AG10803 (cell line): ENCODE measurements at regions not wholly inside any gene's neighbourhood (a gene's known extent, or its start where the extent isn't known, plus 50 kb on each side); places are given as distances from the start of the nearest gene placed in this dataset.
"Not testable (repeated sequence)": the region's sequence is repeated elsewhere in the genome, so short reads cannot be mapped to it uniquely, and the experiment has no call there.

Experiments
- DNase-seq: peaks from one replicate; pipeline ENCODE4 v3.0.0; 2010; ENCODE audit warnings: low read depth
- H3K4me3 ChIP-seq: 2 replicates; pipeline ENCODE4 v1.5.1; 2011; ENCODE audit warnings: mild to moderate bottlenecking, low read length, control low read depth
- TF ChIP-seq, protein P1 (sequence below): conservative IDR thresholded peaks from 2 replicates; pipeline ENCODE4 v1.5.1; 2011; ENCODE audit warnings: mild to moderate bottlenecking, low read length, control low read depth, inconsistent platforms

DNA sequence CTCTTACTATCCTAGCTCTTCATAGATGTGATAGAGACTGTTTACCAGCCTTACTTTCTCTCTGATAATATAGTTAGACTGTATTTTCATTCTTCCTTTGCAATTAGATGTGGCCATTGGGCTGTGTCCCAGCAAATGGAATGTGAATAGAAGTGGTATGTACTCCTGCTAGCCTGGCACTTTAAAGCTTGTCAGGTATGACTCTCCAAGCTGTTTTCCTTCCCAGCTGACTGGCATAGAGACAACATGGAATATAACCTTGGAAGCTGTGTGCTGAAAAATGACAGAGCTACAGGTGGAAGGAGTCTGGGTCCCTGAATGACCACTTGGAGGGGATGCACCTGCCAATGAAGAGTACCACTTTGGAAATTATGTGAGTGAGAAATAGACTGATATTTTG is 116.2 kb downstream of the DIRAS2 start:
- no peak for DNase-seq
- TF ChIP-seq, protein P1, sequence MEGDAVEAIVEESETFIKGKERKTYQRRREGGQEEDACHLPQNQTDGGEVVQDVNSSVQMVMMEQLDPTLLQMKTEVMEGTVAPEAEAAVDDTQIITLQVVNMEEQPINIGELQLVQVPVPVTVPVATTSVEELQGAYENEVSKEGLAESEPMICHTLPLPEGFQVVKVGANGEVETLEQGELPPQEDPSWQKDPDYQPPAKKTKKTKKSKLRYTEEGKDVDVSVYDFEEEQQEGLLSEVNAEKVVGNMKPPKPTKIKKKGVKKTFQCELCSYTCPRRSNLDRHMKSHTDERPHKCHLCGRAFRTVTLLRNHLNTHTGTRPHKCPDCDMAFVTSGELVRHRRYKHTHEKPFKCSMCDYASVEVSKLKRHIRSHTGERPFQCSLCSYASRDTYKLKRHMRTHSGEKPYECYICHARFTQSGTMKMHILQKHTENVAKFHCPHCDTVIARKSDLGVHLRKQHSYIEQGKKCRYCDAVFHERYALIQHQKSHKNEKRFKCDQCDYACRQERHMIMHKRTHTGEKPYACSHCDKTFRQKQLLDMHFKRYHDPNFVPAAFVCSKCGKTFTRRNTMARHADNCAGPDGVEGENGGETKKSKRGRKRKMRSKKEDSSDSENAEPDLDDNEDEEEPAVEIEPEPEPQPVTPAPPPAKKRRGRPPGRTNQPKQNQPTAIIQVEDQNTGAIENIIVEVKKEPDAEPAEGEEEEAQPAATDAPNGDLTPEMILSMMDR: no peak

DNA sequence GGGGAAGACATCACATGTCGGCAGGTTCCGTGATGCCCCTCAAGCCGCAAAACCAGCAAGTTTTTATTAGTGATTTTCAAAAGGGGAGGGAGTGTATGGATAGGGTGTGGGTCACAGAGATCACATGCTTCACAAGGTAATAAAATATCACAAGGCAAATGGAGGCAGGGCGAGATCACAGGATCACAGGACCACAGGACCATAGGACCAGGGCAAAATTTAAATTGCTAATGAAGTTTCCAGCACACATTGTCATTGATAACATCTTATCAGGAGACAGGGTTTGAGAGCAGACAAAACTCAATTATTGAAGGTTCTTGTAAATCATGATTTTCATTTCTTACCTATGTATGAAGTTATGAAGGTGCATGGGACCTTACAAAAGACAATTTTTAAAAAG is 106.5 kb downstream of the DIRAS2 start:
- not testable (repeated sequence) for H3K4me3 ChIP-seq, DNase-seq

More for the DNA sequence above, 116.2 kb downstream of the DIRAS2 start:
- H3K4me3 ChIP-seq: no peak overlapping the region

DNA sequence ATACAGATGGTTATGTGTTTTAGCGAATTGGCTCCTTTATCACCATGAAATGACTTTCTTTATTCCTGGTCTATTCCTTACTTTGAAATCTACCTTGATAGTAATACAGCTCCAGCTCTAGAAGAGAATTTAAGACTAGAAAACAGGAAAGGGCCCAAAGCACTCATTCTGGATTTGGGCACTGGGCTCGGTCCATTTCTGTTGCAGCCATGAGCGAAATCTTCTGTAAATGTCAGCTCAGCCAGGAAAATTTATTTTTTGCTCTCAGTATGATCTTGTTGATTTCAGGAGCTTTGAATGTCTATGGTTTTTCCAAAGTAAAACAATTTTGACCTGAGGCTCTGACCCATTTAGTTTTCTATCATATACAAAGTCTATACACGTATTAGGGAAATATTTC is 104.1 kb downstream of the DIRAS2 start:
- no peak for DNase-seq
- TF ChIP-seq, protein P1: no peak
- no peak overlapping the region for H3K4me3 ChIP-seq

DNA sequence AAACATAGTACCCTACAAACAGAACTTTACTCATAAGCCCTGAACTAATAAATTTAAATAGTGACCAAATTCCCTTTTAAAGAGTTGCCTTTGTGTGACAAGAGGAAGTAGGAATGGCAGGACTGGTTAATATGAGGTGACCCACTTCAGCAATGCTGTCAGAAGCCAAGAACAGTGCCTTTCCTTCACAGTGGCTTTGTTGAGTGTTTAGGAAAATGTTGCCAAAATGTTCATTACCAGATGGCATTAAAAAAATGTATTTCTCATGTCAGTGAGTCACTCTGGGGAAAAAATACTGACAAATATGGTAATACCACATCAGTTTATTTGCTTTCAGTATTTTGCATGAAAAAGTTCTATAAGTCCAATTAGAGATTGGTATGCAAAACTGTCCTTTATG is 103.3 kb downstream of the DIRAS2 start:
- H3K4me3 ChIP-seq: no peak overlapping the region
- DNase-seq: no peak
- TF ChIP-seq, protein P1: no peak

DNA sequence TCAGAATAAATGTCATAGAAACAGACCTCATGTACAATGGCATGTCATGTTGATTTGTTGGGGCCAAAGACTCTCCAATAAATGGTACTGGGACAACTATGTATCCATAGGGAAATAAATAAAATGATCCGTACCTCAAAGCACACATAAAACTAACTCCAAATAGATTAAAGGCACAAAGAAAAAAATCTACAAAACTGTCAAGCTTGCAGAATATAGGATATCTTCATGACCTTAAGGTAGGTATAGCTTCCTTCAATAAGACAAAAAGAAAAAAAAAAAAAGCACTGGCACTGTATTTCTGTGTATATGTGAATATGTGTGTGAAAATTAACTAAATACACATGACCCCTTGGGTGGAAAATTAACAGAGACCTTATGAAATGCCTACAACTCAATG is 101.9 kb downstream of the DIRAS2 start:
- TF ChIP-seq, protein P1: no peak
- H3K4me3 ChIP-seq: no peak overlapping the region
- no peak for DNase-seq

DNA sequence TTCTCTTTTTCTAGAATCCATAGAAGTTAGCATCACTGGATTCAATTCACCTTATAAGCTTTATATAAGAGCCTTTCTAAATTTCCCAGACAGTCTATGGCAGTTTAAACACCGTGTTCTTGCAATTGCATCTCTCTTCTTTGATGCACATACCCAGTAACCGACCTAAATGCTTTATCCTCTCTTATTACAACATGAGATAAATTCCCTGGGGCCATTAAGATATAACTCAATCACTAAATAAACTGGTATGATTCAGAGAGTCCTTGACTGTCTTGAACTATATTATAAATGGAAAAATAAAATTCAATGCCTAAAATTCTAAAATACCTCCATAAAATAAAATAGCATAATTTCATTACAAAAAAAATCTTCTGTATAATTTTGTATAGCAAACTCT is 98.1 kb downstream of the DIRAS2 start:
- no peak overlapping the region for H3K4me3 ChIP-seq
- TF ChIP-seq, protein P1: no peak
- DNase-seq: no peak

DNA sequence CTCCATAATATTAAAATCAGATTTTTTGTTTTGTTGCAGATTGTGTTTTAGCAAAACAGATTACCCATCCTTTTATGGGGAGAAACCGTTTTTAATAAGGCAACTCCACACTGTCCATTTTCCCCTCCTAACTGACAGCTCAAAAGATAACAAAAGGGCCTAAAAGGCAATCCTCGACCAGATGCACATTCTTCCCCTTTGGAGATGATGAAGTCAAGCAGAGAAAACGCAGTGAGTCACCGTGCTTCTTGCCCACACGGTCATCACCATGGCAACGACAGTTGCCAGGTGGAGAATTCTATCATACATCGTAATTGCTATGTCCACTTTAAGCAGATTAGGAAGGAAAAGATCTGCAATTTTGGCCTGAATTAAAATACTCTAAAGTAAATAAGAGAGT is 96.4 kb downstream of the DIRAS2 start:
- peak; percentile 78 for DNase-seq
- TF ChIP-seq, protein P1: no peak

DNA sequence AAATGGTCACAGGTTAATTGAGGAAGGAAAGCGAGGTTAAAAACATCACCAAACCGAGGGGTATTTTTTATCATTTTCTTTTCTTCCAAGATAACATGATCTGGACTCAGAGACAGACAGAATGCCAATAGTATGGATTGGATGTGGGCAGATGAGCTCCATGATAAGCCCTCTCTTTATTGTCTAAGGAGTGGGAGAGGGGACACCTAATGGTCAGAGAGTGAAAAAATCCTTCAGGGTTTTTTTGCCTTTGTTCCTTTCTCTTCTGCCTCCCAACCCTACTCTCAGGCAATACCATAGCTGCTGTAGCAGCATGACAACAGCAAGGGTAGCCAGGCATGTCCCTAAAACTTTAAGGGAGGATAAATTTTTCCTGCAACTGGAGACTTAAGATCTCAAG is 94.7 kb downstream of the DIRAS2 start:
- no peak overlapping the region for H3K4me3 ChIP-seq
- TF ChIP-seq, protein P1: peak; percentile 38
- peak; percentile 1 for DNase-seq

More for the DNA sequence above, 96.4 kb downstream of the DIRAS2 start:
- no peak overlapping the region for H3K4me3 ChIP-seq
